ENCODE measurements at regions not wholly inside any gene's neighbourhood (a gene's known extent, or its start where the extent isn't known, plus 50 kb on each side); places are given as distances from the start of the nearest gene placed in this dataset.

GRCh38 chr2:149877074-149877473, 289.5 kb upstream of the MMADHC start:
- no peaks in the 10 kb centered on the region for H3K79me2 ChIP-seq (ENCODE audit: insufficient read depth, low read length)
- H3K4me2 ChIP-seq (ENCODE audit: low read depth, low read length, poor library complexity, severe bottlenecking) = no peak overlapping the region
- H2AFZ ChIP-seq (ENCODE audit: low read length) = no peak overlapping the region
- no peaks in the 10 kb centered on the region for H3K36me3 ChIP-seq (ENCODE audit: insufficient read depth, low read length)
- TF ChIP-seq CTCF (conservative IDR thresholded peaks at IDR 0.05; ENCODE audit: low read length) (no peak), EZH2phosphoT487 (IDR thresholded peaks at IDR 0.05; ENCODE audit: borderline replicate concordance) (no peak)
- no peaks in the 10 kb centered on the region for H3K9me2 ChIP-seq (replicated peaks; ENCODE audit: low read depth, low read length)
- no peak overlapping the region for H3K9ac ChIP-seq (ENCODE audit: low read depth, low read length, poor library complexity, severe bottlenecking)
- H3K4me1 ChIP-seq (ENCODE audit: insufficient read depth, low read length, poor library complexity, severe bottlenecking) = no peaks in the 10 kb centered on the region
- no peaks in the 10 kb centered on the region for H4K20me1 ChIP-seq (ENCODE audit: insufficient read depth, low read length, poor library complexity, severe bottlenecking)
- no peaks in the 10 kb centered on the region for H3K9me3 ChIP-seq (ENCODE audit: insufficient read depth, low read depth, low read length)
- H3K4me3 ChIP-seq (ENCODE audit: low read length, poor library complexity, severe bottlenecking) = no peak overlapping the region
- no peaks in the 10 kb centered on the region for H3K27me3 ChIP-seq (ENCODE audit: insufficient read depth, low read length, poor library complexity, severe bottlenecking)
- H3F3A ChIP-seq (ENCODE audit: low read depth) = no peaks in the 10 kb centered on the region

DNA sequence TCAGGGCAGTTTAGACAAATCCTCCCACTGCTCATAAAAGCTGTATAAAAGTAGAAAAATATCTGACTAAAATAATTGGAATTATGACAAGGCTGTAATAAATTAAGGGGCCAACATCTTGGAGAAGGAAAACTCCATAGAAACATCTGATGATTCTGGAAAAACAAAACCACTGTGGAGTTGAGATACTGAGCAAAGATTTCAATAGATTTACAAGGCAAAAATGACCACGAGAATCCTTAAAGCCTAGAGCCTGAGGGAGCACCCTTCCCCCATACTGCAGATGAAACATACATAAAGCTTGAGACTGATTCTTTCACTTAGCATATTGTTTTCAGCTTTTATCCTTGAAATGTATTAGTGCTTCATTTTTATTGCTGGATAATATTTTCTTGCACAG, 286.4 kb upstream of the MMADHC start:
- H3K4me3 ChIP-seq (ENCODE audit: low read length, poor library complexity, severe bottlenecking) = no peak overlapping the region
- peaks cover 4% of the 10 kb centered on the region; the same call in 1 of the 2 replicates for H3K9me3 ChIP-seq (ENCODE audit: insufficient read depth, low read depth, low read length)
- no peaks in the 10 kb centered on the region for H3K79me2 ChIP-seq (ENCODE audit: insufficient read depth, low read length)
- no peak overlapping the region for H2AFZ ChIP-seq (ENCODE audit: low read length)
- no peaks in the 10 kb centered on the region for H3K9me2 ChIP-seq (replicated peaks; ENCODE audit: low read depth, low read length)
- H3K4me1 ChIP-seq (ENCODE audit: insufficient read depth, low read length, poor library complexity, severe bottlenecking) = no peaks in the 10 kb centered on the region
- H4K20me1 ChIP-seq (ENCODE audit: insufficient read depth, low read length, poor library complexity, severe bottlenecking) = no peaks in the 10 kb centered on the region
- no peak overlapping the region for H3K9ac ChIP-seq (ENCODE audit: low read depth, low read length, poor library complexity, severe bottlenecking)
- H3K4me2 ChIP-seq (ENCODE audit: low read depth, low read length, poor library complexity, severe bottlenecking) = no peak overlapping the region
- no peak for TF ChIP-seq CTCF (conservative IDR thresholded peaks at IDR 0.05; ENCODE audit: low read length)
- no peak for TF ChIP-seq EZH2phosphoT487 (IDR thresholded peaks at IDR 0.05; ENCODE audit: borderline replicate concordance)
- H3K27me3 ChIP-seq (ENCODE audit: insufficient read depth, low read length, poor library complexity, severe bottlenecking) = no peaks in the 10 kb centered on the region
- no peaks in the 10 kb centered on the region for H3F3A ChIP-seq (ENCODE audit: low read depth)
- H3K36me3 ChIP-seq (ENCODE audit: insufficient read depth, low read length) = no peaks in the 10 kb centered on the region

DNA sequence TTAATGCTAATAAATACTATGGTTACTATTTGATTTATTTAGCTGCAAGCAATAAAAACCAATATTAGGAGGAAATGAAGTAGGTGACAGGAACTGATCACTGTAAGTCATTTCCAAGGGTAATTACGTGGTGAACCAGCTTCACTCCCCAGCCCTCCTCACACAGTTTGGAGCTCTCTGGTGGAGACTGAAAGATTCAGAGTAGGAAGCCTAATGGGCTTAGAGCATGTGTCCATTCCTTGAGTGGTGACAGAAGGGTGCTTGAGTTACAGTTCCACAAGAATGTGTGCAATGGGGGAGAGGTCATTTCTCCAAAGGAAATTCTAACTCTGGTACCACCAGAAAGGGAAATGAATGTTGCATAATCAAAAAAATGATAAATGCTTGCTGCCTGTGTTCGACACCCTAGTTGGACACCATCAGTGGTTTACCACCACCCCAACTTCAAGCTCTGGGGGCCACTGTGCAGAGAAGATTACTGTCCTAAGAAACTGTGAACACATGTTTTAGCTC, 285.1 kb upstream of the MMADHC start:
- Histone ChIP-seq H3K79me2 (ENCODE audit: insufficient read depth, low read length) (no peaks in the 10 kb centered on the region), H4K20me1 (ENCODE audit: insufficient read depth, low read length, poor library complexity, severe bottlenecking) (no peaks in the 10 kb centered on the region), H3K4me1 (ENCODE audit: insufficient read depth, low read length, poor library complexity, severe bottlenecking) (no peaks in the 10 kb centered on the region), H3K4me2 (ENCODE audit: low read depth, low read length, poor library complexity, severe bottlenecking) (no peak overlapping the region), H3K36me3 (ENCODE audit: insufficient read depth, low read length) (no peaks in the 10 kb centered on the region), H2AFZ (ENCODE audit: low read length) (no peak overlapping the region), H3K9me2 (replicated peaks; ENCODE audit: low read depth, low read length) (no peaks in the 10 kb centered on the region), H3K27me3 (ENCODE audit: insufficient read depth, low read length, poor library complexity, severe bottlenecking) (no peaks in the 10 kb centered on the region), H3K4me3 (ENCODE audit: low read length, poor library complexity, severe bottlenecking) (no peak overlapping the region), H3K9me3 (ENCODE audit: insufficient read depth, low read depth, low read length) (peaks cover 4% of the 10 kb centered on the region; the same call in 1 of the 2 replicates), H3F3A (ENCODE audit: low read depth) (no peaks in the 10 kb centered on the region), H3K9ac (ENCODE audit: low read depth, low read length, poor library complexity, severe bottlenecking) (no peak overlapping the region)
- TF ChIP-seq CTCF (conservative IDR thresholded peaks at IDR 0.05; ENCODE audit: low read length) = no peak
- no peak for TF ChIP-seq EZH2phosphoT487 (IDR thresholded peaks at IDR 0.05; ENCODE audit: borderline replicate concordance)

All from Loucy (cell line).